ENCODE measurements at regions not wholly inside any gene's neighbourhood (a gene's known extent, or its start where the extent isn't known, plus 50 kb on each side); places are given as distances from the start of the nearest gene placed in this dataset.

GRCh38 chr5:165459232-165459631 lies 1953.8 kb downstream of the MAT2B start (continued):
- TF ChIP-seq ATF6 (CRISPR knock-in tag; IDR thresholded peaks at IDR 0.05) (no peak), PRRX2 (CRISPR knock-in tag; IDR thresholded peaks at IDR 0.05) (no peak), USF1 (CRISPR knock-in tag; IDR thresholded peaks at IDR 0.05) (no peak), ESRRA (CRISPR knock-in tag; IDR thresholded peaks at IDR 0.05; ENCODE audit: borderline replicate concordance) (no peak), GABPB1 (CRISPR knock-in tag; IDR thresholded peaks at IDR 0.05) (no peak), MYBL2 (CRISPR knock-in tag; IDR thresholded peaks at IDR 0.05) (no peak), ZNF671 (CRISPR knock-in tag; IDR thresholded peaks at IDR 0.05) (no peak)

- Mint-ChIP-seq H3K4me1 (peaks cover 20% of the 10 kb centered on the region), H3K27ac (no peak overlapping the region), H3K4me3 (no peak overlapping the region), H3K9me3 (peaks cover 22% of the 10 kb centered on the region), H3K27me3 (ENCODE audit: low read depth) (no peaks in the 10 kb centered on the region), H3K36me3 (peaks cover 5% of the 10 kb centered on the region; the same call in 1 of the 2 replicates)
- CTCF ChIA-PET: no interaction called here
- no peak for ATAC-seq
- no peak for DNase-seq (ENCODE audit: low spot score)
- POLR2A ChIA-PET: no interaction called here
- TF ChIP-seq ZNF232 (CRISPR knock-in tag; IDR thresholded peaks at IDR 0.05): no peak
- no peak for TF ChIP-seq ATF2 (CRISPR knock-in tag; IDR thresholded peaks at IDR 0.05; ENCODE audit: borderline replicate concordance, low read depth)
- no peak for TF ChIP-seq SMAD3 (CRISPR knock-in tag; IDR thresholded peaks at IDR 0.05; ENCODE audit: borderline replicate concordance)
- TF ChIP-seq E2F4 (CRISPR knock-in tag; IDR thresholded peaks at IDR 0.05; ENCODE audit: borderline replicate concordance, low read depth): no peak
- TF ChIP-seq ZNF512 (CRISPR knock-in tag; IDR thresholded peaks at IDR 0.05; ENCODE audit: borderline replicate concordance): no peak
- TF ChIP-seq USF2 (CRISPR knock-in tag; IDR thresholded peaks at IDR 0.05): no peak
- TF ChIP-seq CTCF (IDR thresholded peaks at IDR 0.05): no peak
- TF ChIP-seq NFE2L1 (CRISPR knock-in tag; IDR thresholded peaks at IDR 0.05): no peak
- no peak for TF ChIP-seq CREB1 (CRISPR knock-in tag; IDR thresholded peaks at IDR 0.05)
- no peak for TF ChIP-seq ZNF121 (CRISPR knock-in tag; IDR thresholded peaks at IDR 0.05)
- TF ChIP-seq SOX15 (CRISPR knock-in tag; IDR thresholded peaks at IDR 0.05): no peak
- TF ChIP-seq ELF4 (CRISPR knock-in tag; IDR thresholded peaks at IDR 0.05; ENCODE audit: low read depth): no peak
- no peak for TF ChIP-seq CBFB (CRISPR knock-in tag; IDR thresholded peaks at IDR 0.05; ENCODE audit: low read depth)
- no peak for TF ChIP-seq STAT6 (CRISPR knock-in tag; conservative IDR thresholded peaks at IDR 0.05; ENCODE audit: low read depth)
- no peak for TF ChIP-seq CREM (CRISPR knock-in tag; IDR thresholded peaks at IDR 0.05)
- no peak for TF ChIP-seq ZBTB43 (CRISPR knock-in tag; IDR thresholded peaks at IDR 0.05)
These were observed 1955.5 kb downstream of the MAT2B start for GRCh38 chr5:165460911-165461310.
